Activated naive CD4-positive, alpha-beta T cell treated with anti-CD3 and anti-CD28 coated beads, Interleukin-2, amount 50 U/mL, for 72 hours (primary cell): ENCODE measurements at regions not wholly inside any gene's neighbourhood (a gene's known extent, or its start where the extent isn't known, plus 50 kb on each side); places are given as distances from the start of the nearest gene placed in this dataset.
A peak's percentile ranks its signal among the peaks of the same experiment; 100 is the strongest.
"Not testable (repeated sequence)": the region's sequence is repeated elsewhere in the genome, so short reads cannot be mapped to it uniquely, and the experiment has no call there.

Source experiments
- ATAC-seq, 2 donors: fragments of 150-1000 bp; cut with Tn5 transposase; 2 replicates each; pipeline ENCODE4 v1.10.0; 2021; ENCODE audit warnings: mild to moderate bottlenecking in 2 of 2, moderate library complexity in 2 of 2
- DNase-seq, 2 donors: peaks; one replicate each; pipeline ENCODE4 v3.0.0; 2021 to 2022; ENCODE audit warnings: low spot score in 2 of 2
- H3K27ac Mint-ChIP-seq, 2 donors: one replicate each; pipeline ENCODE4 v1.8.0; 2022; ENCODE audit warnings: mild to moderate bottlenecking in 2 of 2, mixed read lengths in 2 of 2
- H3K36me3 Mint-ChIP-seq, 2 donors: one replicate each; pipeline ENCODE4 v1.8.0; 2022; ENCODE audit warnings: mixed read lengths in 2 of 2
- H3K9me3 Mint-ChIP-seq, 2 donors: one replicate each; pipeline ENCODE4 v1.8.0; 2022; ENCODE audit warnings: mixed read lengths in 2 of 2

DNA sequence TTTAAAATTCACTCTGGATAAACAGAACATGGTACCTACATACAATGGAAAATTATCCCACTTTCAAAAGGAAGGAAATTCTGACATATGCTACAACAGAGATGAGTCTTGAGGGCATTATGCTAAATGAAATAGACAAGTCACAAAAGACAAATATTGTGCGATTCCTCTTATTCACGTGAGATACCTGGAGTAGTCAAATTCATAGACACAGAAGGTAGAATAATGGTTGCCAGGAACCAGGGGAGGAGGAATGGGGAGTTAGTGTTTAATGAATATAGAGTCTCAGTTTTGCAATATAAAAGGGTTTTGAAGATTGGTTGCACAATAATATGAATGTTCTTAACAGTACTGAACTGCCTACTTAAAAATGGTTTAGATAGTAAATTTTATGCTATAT is 69.8 kb upstream of the WAC start:
- Mint-ChIP-seq H3K27ac (no peak overlapping the region), H3K9me3 (peaks cover 0 to 6% of the 10 kb centered on the region in 2 donors), H3K36me3 (no peaks in the 10 kb centered on the region)
- no peak for DNase-seq
- ATAC-seq, result no peak

DNA sequence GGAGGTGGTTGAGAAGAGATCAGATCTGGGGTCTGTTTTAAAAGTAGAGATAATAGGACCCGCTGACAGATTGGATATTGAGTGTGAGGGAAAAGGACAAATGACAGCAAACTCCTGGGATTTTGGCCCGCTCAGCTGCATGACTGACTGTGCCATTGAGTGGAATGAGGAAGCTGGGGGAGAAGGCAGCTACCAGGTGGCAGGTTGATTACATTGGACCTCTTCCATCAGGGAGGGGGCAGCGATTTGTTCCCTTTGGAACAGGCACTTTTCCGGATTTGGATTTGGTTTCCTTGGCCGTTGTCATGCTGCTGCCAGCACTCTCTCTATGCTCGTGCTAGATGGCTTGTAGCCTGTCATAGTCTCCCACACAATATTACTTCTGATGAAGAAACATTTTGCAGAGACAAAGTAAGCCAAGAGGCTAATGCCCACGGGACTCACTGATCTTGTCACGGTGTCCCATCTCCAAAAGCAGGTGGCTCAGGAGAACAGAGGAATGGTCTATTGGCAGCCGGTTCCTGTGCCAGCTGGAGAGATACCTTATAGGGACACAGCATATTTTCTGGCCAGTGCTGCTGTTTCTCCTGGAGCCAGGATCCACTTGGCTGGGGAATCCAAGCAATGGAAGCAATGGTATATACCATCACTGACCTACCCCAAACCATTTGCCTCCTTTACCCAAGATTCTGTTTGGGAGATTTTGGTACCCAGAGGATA is 69.1 kb upstream of the WAC start:
- Mint-ChIP-seq H3K27ac (no peak overlapping the region), H3K36me3 (no peaks in the 10 kb centered on the region), H3K9me3 (peaks cover 0 to 6% of the 10 kb centered on the region in 2 donors)
- ATAC-seq, result no peak
- no peak for DNase-seq

DNA sequence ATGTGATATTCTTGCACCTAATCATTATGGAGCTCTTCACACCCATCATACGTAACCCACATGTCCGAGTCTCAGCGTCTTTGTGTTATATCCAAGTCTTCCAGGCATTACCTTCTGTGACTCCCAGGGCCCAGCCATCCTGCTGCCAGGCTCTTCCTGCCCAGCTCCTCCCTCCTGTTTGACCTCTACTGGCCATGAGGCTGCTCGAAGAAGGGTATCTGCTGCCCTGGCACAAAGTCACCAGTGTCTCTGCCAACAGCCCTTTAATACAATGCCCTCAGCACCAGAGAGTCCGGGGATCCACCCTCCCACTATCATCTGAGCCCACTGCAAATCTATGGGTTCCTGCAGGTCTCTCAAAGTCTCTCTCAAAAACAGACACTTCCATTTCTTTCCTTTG is 65.3 kb upstream of the WAC start:
- peaks cover 0 to 6% of the 10 kb centered on the region in 2 donors for H3K9me3 Mint-ChIP-seq
- ATAC-seq, result no peak

DNA sequence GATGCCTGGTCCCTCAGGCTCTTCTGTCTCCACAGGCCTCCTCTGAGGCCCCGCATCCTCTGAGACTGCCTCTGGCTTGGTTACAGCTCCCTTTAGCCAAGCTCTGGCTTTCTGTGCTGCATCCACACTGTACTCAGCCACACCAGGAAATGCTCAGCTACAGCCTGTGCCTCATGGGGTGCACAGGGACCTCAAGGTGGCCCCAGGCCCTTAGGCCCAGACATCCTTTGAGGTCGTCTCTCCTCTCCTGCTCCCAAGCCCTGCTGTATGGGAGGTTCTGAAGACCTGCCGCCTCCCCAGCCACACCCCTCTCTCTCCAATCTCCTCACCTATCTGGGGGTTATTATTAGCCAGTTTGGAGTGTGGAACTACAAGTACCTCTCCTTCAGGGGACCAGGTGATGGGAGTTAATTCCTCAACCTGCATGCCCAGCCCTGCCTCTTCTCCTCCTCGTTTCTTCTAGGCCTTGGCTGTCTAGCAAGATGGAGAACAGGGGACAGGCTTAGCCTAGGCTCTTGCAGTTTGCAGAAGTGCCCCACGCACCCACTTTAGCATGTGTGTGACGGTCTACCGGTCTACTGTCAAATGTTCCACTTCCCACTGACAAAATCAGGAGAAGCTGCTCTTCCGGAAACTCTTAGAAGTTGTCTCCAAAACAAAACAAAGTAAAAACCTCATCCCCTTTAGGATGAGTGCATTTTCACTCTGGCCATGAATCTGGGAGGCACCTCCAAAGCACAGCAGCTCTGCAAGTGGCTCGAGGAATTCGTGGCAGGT is 64.0 kb upstream of the WAC start:
- H3K27ac Mint-ChIP-seq, result no peak overlapping the region
- ATAC-seq (no peak), DNase-seq (no peak)
- H3K9me3 Mint-ChIP-seq, result peaks cover 0 to 6% of the 10 kb centered on the region in 2 donors
- no peaks in the 10 kb centered on the region for H3K36me3 Mint-ChIP-seq

More for the DNA sequence above, 65.3 kb upstream of the WAC start:
- Mint-ChIP-seq H3K36me3 (no peaks in the 10 kb centered on the region), H3K27ac (no peak overlapping the region)
- DNase-seq, result no peak

DNA sequence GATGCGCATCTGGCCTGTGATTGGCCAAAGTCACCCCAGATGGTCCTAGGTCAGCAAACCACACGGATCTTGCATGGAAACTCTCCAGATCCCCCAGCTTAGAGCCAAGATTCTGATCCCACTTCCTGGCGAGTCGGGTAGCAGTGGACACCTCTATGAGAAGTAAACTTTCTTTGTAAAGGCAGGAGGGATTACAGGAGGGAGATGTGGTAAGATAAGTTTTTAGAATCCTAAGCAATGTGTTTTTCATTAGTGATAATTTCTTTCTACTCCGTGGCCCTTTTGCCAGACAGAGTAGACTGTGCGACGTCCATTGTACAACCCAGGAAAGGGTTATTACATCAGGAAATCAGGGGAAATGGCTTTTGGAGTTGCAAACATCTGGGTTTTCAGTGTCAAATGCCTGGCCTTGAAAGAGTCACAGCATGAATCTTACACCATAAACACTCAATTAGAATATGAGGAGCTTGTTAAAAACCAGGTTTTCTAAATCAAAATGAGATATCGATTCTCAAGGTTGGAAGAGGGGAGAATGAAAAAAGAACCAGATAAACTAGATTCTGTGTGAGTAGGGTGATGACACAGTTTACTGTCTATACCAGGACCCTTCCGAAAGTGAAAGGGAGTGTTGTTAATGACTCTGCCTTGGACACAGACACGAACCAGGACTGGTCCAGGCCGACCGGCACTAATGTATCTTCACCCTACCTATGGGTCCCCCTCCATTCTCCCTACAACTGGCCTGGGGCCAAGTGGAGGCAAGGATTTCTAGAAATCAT is 61.9 kb upstream of the WAC start:
- Mint-ChIP-seq H3K36me3 (no peaks in the 10 kb centered on the region), H3K27ac (no peak overlapping the region), H3K9me3 (peaks cover 0 to 5% of the 10 kb centered on the region in 2 donors)
- ATAC-seq (no peak), DNase-seq (no peak)

DNA sequence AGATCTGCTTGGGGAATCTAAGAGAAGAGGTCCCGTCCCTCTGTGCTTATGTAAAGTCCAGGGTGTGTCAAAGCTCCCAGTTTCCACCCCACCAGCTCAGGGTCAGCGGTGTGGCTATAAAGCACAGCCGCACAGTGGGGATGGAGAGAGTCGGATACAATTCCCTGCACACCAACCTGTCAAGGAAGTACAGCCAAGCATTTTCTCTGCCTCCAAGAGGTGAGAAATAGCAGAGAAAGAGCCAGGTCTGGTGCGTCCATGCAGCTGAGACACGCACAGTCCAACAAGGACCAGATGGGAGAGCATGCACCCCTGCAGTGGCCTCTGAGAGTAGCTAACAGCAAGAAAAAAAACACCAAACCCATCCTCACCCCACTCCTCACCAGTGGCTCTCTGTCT is 61.3 kb upstream of the WAC start:
- no peaks in the 10 kb centered on the region for H3K9me3 Mint-ChIP-seq
- no peak for DNase-seq
- no peaks in the 10 kb centered on the region for H3K36me3 Mint-ChIP-seq
- ATAC-seq, result no peak
- H3K27ac Mint-ChIP-seq, result no peak overlapping the region

DNA sequence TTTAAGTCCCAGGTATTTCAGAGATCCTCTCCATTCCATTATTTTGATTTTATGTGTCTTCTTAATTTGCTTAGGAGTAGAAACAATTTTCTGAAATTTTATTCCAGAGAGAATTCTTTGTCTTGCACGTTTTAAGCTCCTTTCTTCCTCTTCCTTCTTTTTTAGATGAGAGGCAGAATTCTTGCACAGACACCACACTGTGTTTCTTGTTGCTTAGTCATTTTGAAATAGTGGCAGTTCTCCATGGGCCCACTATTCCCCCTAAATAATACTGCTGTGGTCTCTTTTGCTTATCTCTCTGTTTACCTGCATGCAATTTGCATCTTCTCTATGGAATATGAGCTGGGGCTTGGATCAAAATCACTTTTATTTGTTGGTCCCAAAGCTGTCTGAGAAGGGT is 54.3 kb upstream of the WAC start:
- Mint-ChIP-seq H3K9me3 (no peaks in the 10 kb centered on the region), H3K27ac (peak overlapping the region in 1 of 2 donors; percentile 7), H3K36me3 (no peaks in the 10 kb centered on the region)
- ATAC-seq (no peak), DNase-seq (no peak)

DNA sequence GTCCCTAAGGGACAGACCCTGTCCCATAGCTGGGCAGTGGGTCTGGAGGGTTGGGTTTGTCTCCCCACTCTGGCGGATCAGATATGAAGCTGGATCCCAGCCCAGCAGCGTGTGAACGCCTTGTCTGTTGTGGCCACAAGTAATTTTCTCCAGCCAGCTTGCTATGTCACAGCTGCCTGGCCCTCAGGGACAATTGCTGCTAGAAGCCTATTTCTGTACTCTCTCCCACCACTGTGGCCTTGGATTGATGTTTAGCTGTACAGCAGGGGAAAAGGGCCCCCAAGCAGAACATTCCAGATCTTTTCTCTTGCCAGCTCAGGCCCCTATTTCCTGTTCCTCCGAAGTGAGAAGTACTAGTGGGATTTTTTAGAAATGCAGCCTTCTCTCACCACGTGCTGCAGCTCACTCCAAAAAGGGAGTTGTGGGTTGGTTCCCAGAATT is 53.5 kb upstream of the WAC start:
- Mint-ChIP-seq H3K9me3 (no peaks in the 10 kb centered on the region), H3K36me3 (no peaks in the 10 kb centered on the region), H3K27ac (no peak overlapping the region)
- DNase-seq (no peak), ATAC-seq (no peak)

DNA sequence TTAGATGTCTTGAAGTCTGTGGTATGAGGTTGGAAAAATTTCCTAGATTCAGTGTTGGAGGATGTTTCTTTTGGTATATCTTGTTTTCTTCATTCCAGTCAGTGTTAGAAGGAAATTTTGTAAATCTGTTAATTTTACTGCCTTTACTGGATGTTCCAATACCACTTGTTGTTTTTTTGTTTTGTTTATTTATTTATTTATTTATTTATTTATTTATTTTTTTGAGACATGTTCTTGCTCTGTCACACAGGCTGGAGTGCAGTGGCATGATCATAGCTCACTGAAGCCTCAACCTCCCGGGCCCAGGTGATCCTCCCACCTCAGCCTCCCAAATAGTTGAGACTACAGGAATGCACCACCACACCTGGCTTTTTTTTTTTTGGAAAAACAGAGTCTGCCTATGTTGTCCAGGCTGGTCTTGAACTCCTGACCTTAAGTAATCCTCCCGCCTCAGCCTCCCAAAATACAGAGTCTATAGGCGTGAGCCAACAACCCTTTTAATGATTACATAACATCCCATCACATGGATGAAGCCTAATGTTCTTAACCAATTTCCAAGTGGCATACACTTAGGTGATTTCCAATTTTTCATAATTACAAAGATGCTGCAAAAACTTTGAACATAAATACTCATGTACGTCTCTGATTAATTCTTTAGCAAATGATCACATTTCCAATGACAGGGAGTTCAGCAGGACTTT is 52.8 kb upstream of the WAC start:
- no peak overlapping the region for H3K27ac Mint-ChIP-seq
- ATAC-seq (no peak), DNase-seq (no peak)
- no peaks in the 10 kb centered on the region for H3K36me3 Mint-ChIP-seq
- H3K9me3 Mint-ChIP-seq, result no peaks in the 10 kb centered on the region

DNA sequence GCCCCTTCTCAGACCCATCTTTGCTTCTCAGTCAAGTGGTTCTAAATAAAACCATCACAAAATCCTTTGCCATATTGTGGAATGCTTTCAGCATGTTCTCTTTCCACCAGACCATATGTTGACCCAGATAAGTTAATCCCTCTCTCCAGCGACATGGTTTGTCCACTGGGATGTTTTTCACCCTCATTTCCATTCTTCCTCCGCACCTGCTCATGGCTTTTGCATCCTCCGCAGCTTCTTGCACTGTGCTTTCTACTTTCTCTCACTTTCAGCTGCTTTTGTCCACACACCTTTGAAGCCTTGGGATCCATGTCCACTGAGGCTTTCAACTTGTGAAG is 52.3 kb upstream of the WAC start:
- DNase-seq (no peak), ATAC-seq (no peak)
- H3K9me3 Mint-ChIP-seq, result no peaks in the 10 kb centered on the region
- no peaks in the 10 kb centered on the region for H3K36me3 Mint-ChIP-seq
- H3K27ac Mint-ChIP-seq, result no peak overlapping the region

DNA sequence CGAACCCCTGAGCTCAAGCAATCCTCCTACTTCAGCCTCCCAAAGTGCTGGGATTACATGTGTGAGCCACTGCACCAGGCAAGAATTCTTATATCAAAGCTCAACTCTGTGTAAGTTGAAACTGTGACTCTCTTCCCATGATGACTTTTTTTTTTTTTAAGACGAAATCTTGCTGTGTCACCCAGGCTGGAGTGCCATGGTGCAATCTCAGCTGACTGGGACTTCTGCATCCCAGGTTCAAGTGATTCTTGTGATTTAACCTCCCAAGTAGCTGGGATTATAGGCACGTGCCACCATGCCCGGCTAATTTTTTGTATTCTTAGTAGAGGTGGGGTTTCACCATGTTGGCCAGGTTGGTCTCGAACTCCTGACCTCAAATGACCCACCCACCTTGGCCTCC is 51.6 kb upstream of the WAC start:
- DNase-seq, H3K36me3 Mint-ChIP-seq, H3K9me3 Mint-ChIP-seq, ATAC-seq, H3K27ac Mint-ChIP-seq: not testable (repeated sequence)

DNA sequence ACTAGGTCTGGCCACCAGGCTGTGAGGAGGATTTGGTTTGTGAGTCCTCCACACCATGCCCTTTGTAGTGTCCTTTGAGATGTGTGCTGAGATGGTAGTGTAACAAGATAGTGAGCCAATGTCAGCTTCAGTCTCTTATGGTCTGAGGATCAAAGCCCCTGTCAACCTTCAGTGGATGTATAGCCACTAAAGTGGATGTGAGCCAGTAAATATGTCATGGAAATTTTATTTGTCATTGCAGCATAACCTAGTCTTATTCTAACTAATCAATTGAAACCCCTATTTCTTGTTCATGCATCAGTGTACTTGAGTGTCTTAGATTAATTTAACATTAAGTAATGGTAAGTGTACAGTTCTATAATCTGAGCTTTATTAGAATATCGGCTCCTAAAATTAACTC is 51.0 kb upstream of the WAC start:
- H3K36me3 Mint-ChIP-seq, result no peaks in the 10 kb centered on the region
- H3K9me3 Mint-ChIP-seq, result no peaks in the 10 kb centered on the region
- no peak overlapping the region for H3K27ac Mint-ChIP-seq
- DNase-seq (no peak), ATAC-seq (no peak)
